LNCaP clone FGC (cell line): ENCODE measurements at regions not wholly inside any gene's neighbourhood (a gene's known extent, or its start where the extent isn't known, plus 50 kb on each side); places are given as distances from the start of the nearest gene placed in this dataset.

Experiments used
- DNase-seq: peaks from one replicate; pipeline ENCODE4 v3.0.0-alpha.2; 2011; ENCODE audit warnings: low read depth
- H3K4me3 ChIP-seq: 2 replicates; pipeline ENCODE4 v1.5.1; 2011; ENCODE audit warnings: mild to moderate bottlenecking, low read depth, low read length, control low read depth
- CTCF ChIP-seq: IDR thresholded peaks from 2 replicates; pipeline ENCODE4 v1.5.1; 2012; ENCODE audit warnings: mild to moderate bottlenecking; ENCODE audit not compliant: control insufficient read depth, insufficient read depth; ENCODE audit errors: extremely low read depth

- no peak overlapping the region for H3K4me3 ChIP-seq
- no peak for DNase-seq
- TF ChIP-seq CTCF, result no peak
Observed at GRCh38 chr6:25124216-25124715, 154.9 kb upstream of the CARMIL1 start.

- no peak for DNase-seq
- TF ChIP-seq CTCF, result no peak
- H3K4me3 ChIP-seq, result no peak overlapping the region
Observed at GRCh38 chr6:25125736-25126135, 153.4 kb upstream of the CARMIL1 start.

GRCh38 chr6:25127076-25127837 lies 151.9 kb upstream of the CARMIL1 start:
- no peak for TF ChIP-seq CTCF
- H3K4me3 ChIP-seq, result no peak overlapping the region
- no peak for DNase-seq

GRCh38 chr6:25130518-25130917 lies 148.7 kb upstream of the CARMIL1 start:
- H3K4me3 ChIP-seq, result no peak overlapping the region
- TF ChIP-seq CTCF, result no peak
- no peak for DNase-seq

- no peak for DNase-seq
- no peak for TF ChIP-seq CTCF
Observed at GRCh38 chr6:25132934-25133333, 146.2 kb upstream of the CARMIL1 start.

GRCh38 chr6:25133568-25133967 lies 145.6 kb upstream of the CARMIL1 start:
- no peak for TF ChIP-seq CTCF
- H3K4me3 ChIP-seq, result no peak overlapping the region
- no peak for DNase-seq

More at GRCh38 chr6:25132934-25133333, 146.2 kb upstream of the CARMIL1 start:
- H3K4me3 ChIP-seq, result no peak overlapping the region

- no peak for DNase-seq
- no peak for TF ChIP-seq CTCF
- no peak overlapping the region for H3K4me3 ChIP-seq
Observed at GRCh38 chr6:25136854-25137253, 142.3 kb upstream of the CARMIL1 start.
